Natural killer cell treated with Interleukin-12 subunit alpha and Interleukin-12 subunit beta and Interleukin-15 and Interleukin-18, amount 100 ng/mL, for 72 hours (primary cell): ENCODE measurements at regions not wholly inside any gene's neighbourhood (a gene's known extent, or its start where the extent isn't known, plus 50 kb on each side); places are given as distances from the start of the nearest gene placed in this dataset.

Experiments
- ATAC-seq, 2 donors: fragments of 150-1000 bp; cut with Tn5 transposase in 1 of 2; sonication (Bioruptor Pico), chemical (Tn5 transposase) in 1 of 2; 2 replicates each; pipeline ENCODE4 v1.10.0; 2021
- DNase-seq: peaks from one replicate; pipeline ENCODE4 v3.0.0; 2022; ENCODE audit warnings: low spot score
- H3K27ac Mint-ChIP-seq, 2 donors: 1 replicate in 1 of 2; 2 replicates in 1 of 2; pipeline ENCODE4 v1.8.0; 2022; ENCODE audit warnings: mixed read lengths in 2 of 2, mild to moderate bottlenecking in 1 of 2, moderate library complexity in 1 of 2
- H3K27me3 Mint-ChIP-seq, 2 donors: 1 replicate in 1 of 2; 2 replicates in 1 of 2; pipeline ENCODE4 v1.8.0; 2022; ENCODE audit warnings: mixed read lengths in 2 of 2
- H3K36me3 Mint-ChIP-seq: one replicate; pipeline ENCODE4 v1.8.0; 2022; ENCODE audit warnings: mixed read lengths
- H3K4me1 Mint-ChIP-seq, 2 donors: 1 replicate in 1 of 2; 2 replicates in 1 of 2; pipeline ENCODE4 v1.8.0; 2022; ENCODE audit warnings: low read depth in 2 of 2, mixed read lengths in 2 of 2, mild to moderate bottlenecking in 1 of 2
- H3K4me3 Mint-ChIP-seq: one replicate; pipeline ENCODE4 v1.8.0; 2022; ENCODE audit warnings: mixed read lengths
- H3K9me3 Mint-ChIP-seq: 2 replicates; pipeline ENCODE4 v1.8.0; 2022; ENCODE audit warnings: mixed read lengths

GRCh38 chr4:138946306-138946705, 69.3 kb upstream of the NOCT start:
- no peak for ATAC-seq
- no peaks in the 10 kb centered on the region for H3K36me3 Mint-ChIP-seq
- no peak for DNase-seq

GRCh38 chr4:138945840-138946239, 69.7 kb upstream of the NOCT start:
- no peak overlapping the region for H3K27ac Mint-ChIP-seq
- H3K9me3 Mint-ChIP-seq = no peaks in the 10 kb centered on the region
- DNase-seq (no peak), ATAC-seq (no peak)
- H3K4me1 Mint-ChIP-seq = no peaks in the 10 kb centered on the region
- H3K4me3 Mint-ChIP-seq = no peak overlapping the region
- no peaks in the 10 kb centered on the region for H3K27me3 Mint-ChIP-seq
- no peaks in the 10 kb centered on the region for H3K36me3 Mint-ChIP-seq

More at GRCh38 chr4:138946306-138946705, 69.3 kb upstream of the NOCT start:
- Mint-ChIP-seq H3K4me3 (no peak overlapping the region), H3K4me1 (no peaks in the 10 kb centered on the region), H3K9me3 (no peaks in the 10 kb centered on the region), H3K27me3 (no peaks in the 10 kb centered on the region), H3K27ac (no peak overlapping the region)

- Mint-ChIP-seq H3K4me3 (no peak overlapping the region), H3K36me3 (no peaks in the 10 kb centered on the region), H3K27ac (no peak overlapping the region), H3K4me1 (no peaks in the 10 kb centered on the region), H3K9me3 (no peaks in the 10 kb centered on the region), H3K27me3 (no peaks in the 10 kb centered on the region)
- ATAC-seq (no peak), DNase-seq (no peak)
Observed at GRCh38 chr4:138945401-138945800, 70.2 kb upstream of the NOCT start.

- H3K36me3 Mint-ChIP-seq = no peaks in the 10 kb centered on the region
- H3K4me3 Mint-ChIP-seq = no peak overlapping the region
- H3K27me3 Mint-ChIP-seq = no peaks in the 10 kb centered on the region
- no peak overlapping the region for H3K27ac Mint-ChIP-seq
- H3K9me3 Mint-ChIP-seq = no peaks in the 10 kb centered on the region
- ATAC-seq (no peak), DNase-seq (no peak)
- no peaks in the 10 kb centered on the region for H3K4me1 Mint-ChIP-seq
Observed at GRCh38 chr4:138943893-138944292, 71.7 kb upstream of the NOCT start.

- DNase-seq = no peak
- Mint-ChIP-seq H3K27me3 (peaks cover 0 to 2% of the 10 kb centered on the region in 2 donors), H3K36me3 (no peaks in the 10 kb centered on the region), H3K4me1 (no peaks in the 10 kb centered on the region), H3K9me3 (no peaks in the 10 kb centered on the region), H3K4me3 (no peak overlapping the region), H3K27ac (no peak overlapping the region)
- no peak for ATAC-seq
Observed at GRCh38 chr4:138941037-138941436, 74.5 kb upstream of the NOCT start.

GRCh38 chr4:138939960-138940359, 75.6 kb upstream of the NOCT start:
- Mint-ChIP-seq H3K36me3 (no peaks in the 10 kb centered on the region), H3K27me3 (peaks cover 0 to 2% of the 10 kb centered on the region in 2 donors), H3K27ac (no peak overlapping the region), H3K9me3 (no peaks in the 10 kb centered on the region), H3K4me1 (no peaks in the 10 kb centered on the region), H3K4me3 (no peak overlapping the region)
- DNase-seq = no peak
- no peak for ATAC-seq

DNA sequence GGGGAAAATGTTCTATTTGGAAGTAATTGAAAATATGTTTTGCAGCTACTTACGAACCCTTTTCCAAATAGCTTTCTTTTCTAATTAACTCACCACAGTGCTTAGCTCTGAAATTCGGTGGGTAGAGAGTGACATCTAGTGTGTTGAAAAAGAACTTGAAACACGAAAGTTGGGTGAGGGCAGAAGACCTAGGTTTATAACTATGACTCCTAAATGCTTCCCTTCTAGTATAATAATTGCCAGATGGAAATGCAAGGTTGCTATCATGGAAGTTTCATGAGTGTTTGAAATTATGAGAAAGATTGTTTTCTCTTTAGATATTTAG, 77.3 kb upstream of the NOCT start:
- Mint-ChIP-seq H3K27ac (no peak overlapping the region), H3K4me3 (no peak overlapping the region), H3K9me3 (no peaks in the 10 kb centered on the region), H3K36me3 (no peaks in the 10 kb centered on the region), H3K4me1 (no peaks in the 10 kb centered on the region), H3K27me3 (peaks cover 0 to 2% of the 10 kb centered on the region in 2 donors)
- DNase-seq (no peak), ATAC-seq (no peak)

- DNase-seq = no peak
- Mint-ChIP-seq H3K36me3 (no peaks in the 10 kb centered on the region), H3K4me1 (no peaks in the 10 kb centered on the region), H3K27ac (no peak overlapping the region), H3K9me3 (no peaks in the 10 kb centered on the region), H3K4me3 (no peak overlapping the region), H3K27me3 (peaks cover 2 to 5% of the 10 kb centered on the region in 2 donors)
- ATAC-seq = no peak
Observed at GRCh38 chr4:138935135-138935807, 80.3 kb upstream of the NOCT start.

DNA sequence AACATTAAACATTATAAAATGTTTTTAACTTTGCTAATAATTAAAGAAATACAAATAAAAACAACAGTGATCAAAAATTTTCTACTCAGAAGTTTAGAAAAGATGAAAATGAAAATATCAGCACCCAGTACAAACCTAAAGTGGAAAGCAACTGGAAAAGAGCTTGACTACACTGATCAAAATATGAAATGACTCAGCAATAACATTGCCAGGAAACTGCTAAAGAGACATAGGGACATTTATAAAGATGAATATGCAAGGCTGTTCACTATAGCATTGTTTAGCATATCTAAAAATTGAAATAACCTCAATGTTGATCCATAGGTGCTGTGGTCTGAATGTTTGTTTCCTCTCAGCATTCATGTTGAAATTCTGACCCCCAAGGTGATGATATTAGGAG, 88.5 kb upstream of the NOCT start:
- DNase-seq (no peak), ATAC-seq (no peak)
- Mint-ChIP-seq H3K27ac (no peak overlapping the region), H3K4me3 (no peak overlapping the region), H3K27me3 (peaks cover 3 to 14% of the 10 kb centered on the region in 2 donors), H3K9me3 (no peaks in the 10 kb centered on the region), H3K36me3 (no peaks in the 10 kb centered on the region), H3K4me1 (no peaks in the 10 kb centered on the region)

- ATAC-seq (no peak), DNase-seq (no peak)
- no peaks in the 10 kb centered on the region for H3K9me3 Mint-ChIP-seq
- no peak overlapping the region for H3K27ac Mint-ChIP-seq
- peaks cover 3 to 10% of the 10 kb centered on the region in 2 donors for H3K27me3 Mint-ChIP-seq
- H3K4me3 Mint-ChIP-seq = no peak overlapping the region
- no peaks in the 10 kb centered on the region for H3K4me1 Mint-ChIP-seq
- H3K36me3 Mint-ChIP-seq = no peaks in the 10 kb centered on the region
Observed at GRCh38 chr4:138925495-138925894, 90.1 kb upstream of the NOCT start.

- Mint-ChIP-seq H3K9me3 (no peaks in the 10 kb centered on the region), H3K27ac (no peak overlapping the region), H3K4me3 (no peak overlapping the region), H3K4me1 (no peaks in the 10 kb centered on the region), H3K36me3 (no peaks in the 10 kb centered on the region), H3K27me3 (peaks cover 12 to 16% of the 10 kb centered on the region in 2 donors)
- DNase-seq (no peak), ATAC-seq (no peak)
Observed at GRCh38 chr4:138919094-138919936, 96.3 kb upstream of the NOCT start.

GRCh38 chr4:138918169-138918869, 97.3 kb upstream of the NOCT start:
- Mint-ChIP-seq H3K9me3 (no peaks in the 10 kb centered on the region), H3K4me3 (no peak overlapping the region), H3K27ac (no peak overlapping the region), H3K36me3 (no peaks in the 10 kb centered on the region), H3K4me1 (no peaks in the 10 kb centered on the region), H3K27me3 (peaks cover 12 to 16% of the 10 kb centered on the region in 2 donors)
- no peak for DNase-seq
- no peak for ATAC-seq

DNA sequence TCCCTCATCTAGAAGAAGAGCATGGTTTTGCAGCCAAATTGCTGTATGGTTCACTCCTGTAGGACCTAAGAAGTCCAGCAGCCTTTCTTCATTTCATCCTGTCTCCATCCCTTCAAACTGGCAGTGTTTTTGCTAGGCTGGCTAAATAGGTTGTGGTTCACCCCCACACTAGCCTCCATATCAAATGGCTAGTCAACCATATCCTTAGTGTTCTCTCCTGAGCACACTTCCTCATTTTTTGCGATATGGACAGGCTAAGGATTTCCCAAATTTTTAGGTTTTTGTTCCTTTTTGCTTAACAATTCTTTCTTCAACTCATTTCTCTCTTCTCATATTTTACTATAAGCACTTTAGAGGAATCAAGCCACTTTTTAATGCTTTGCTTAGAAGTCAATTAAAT, 98.8 kb upstream of the NOCT start:
- Mint-ChIP-seq H3K36me3 (no peaks in the 10 kb centered on the region), H3K4me3 (no peak overlapping the region), H3K4me1 (no peaks in the 10 kb centered on the region), H3K27ac (no peak overlapping the region), H3K9me3 (no peaks in the 10 kb centered on the region), H3K27me3 (peaks cover 12 to 16% of the 10 kb centered on the region in 2 donors)
- DNase-seq (no peak), ATAC-seq (no peak)

- Mint-ChIP-seq H3K36me3 (no peaks in the 10 kb centered on the region), H3K4me3 (no peak overlapping the region), H3K4me1 (no peaks in the 10 kb centered on the region), H3K27me3 (peaks cover 12 to 16% of the 10 kb centered on the region in 2 donors), H3K27ac (no peak overlapping the region), H3K9me3 (no peaks in the 10 kb centered on the region)
- ATAC-seq (no peak), DNase-seq (no peak)
Observed at GRCh38 chr4:138915756-138916155, 99.8 kb upstream of the NOCT start.
